Loucy (cell line): ENCODE measurements at regions not wholly inside any gene's neighbourhood (a gene's known extent, or its start where the extent isn't known, plus 50 kb on each side); places are given as distances from the start of the nearest gene placed in this dataset.

Experiments
- H2AFZ ChIP-seq: fragments of 200-600 bp; sonication (generic); 2 replicates; pipeline ENCODE4 v1.6.0; 2016; ENCODE audit warnings: antibody characterized with exemption, mild to moderate bottlenecking, low read length, moderate library complexity
- H3F3A ChIP-seq: fragments of 200-600 bp; 2 replicates; pipeline ENCODE4 v1.6.0; 2016; ENCODE audit warnings: antibody characterized with exemption, low read depth, mild to moderate bottlenecking
- H3K27me3 ChIP-seq: fragments of 200-600 bp; sonication (generic); 2 replicates; pipeline ENCODE4 v1.6.1; 2014; ENCODE audit warnings: low read length, mild to moderate bottlenecking; ENCODE audit not compliant: insufficient read depth, poor library complexity, severe bottlenecking
- H3K36me3 ChIP-seq: fragments of 200-600 bp; sonication (generic); 2 replicates; pipeline ENCODE4 v1.6.1; 2016; ENCODE audit warnings: low read length; ENCODE audit not compliant: insufficient read depth
- H3K4me1 ChIP-seq: fragments of 200-600 bp; sonication (generic); 2 replicates; pipeline ENCODE4 v1.5.1; 2014; ENCODE audit warnings: low read length, mild to moderate bottlenecking; ENCODE audit not compliant: insufficient read depth, poor library complexity, severe bottlenecking
- H3K4me2 ChIP-seq: fragments of 200-600 bp; sonication (generic); 2 replicates; pipeline ENCODE4 v1.6.0; 2014; ENCODE audit warnings: antibody characterized with exemption, low read length, low read depth, mild to moderate bottlenecking; ENCODE audit not compliant: poor library complexity, severe bottlenecking
- H3K4me3 ChIP-seq: fragments of 200-600 bp; sonication (generic); 2 replicates; pipeline ENCODE4 v1.5.1; 2014; ENCODE audit warnings: low read length, mild to moderate bottlenecking, mixed read lengths; ENCODE audit not compliant: poor library complexity, severe bottlenecking
- H3K79me2 ChIP-seq: fragments of 200-600 bp; sonication (generic); 2 replicates; pipeline ENCODE4 v1.6.1; 2014; ENCODE audit warnings: low read length; ENCODE audit not compliant: insufficient read depth
- H3K9ac ChIP-seq: fragments of 200-600 bp; sonication (generic); 2 replicates; pipeline ENCODE4 v1.6.0; 2014; ENCODE audit warnings: mild to moderate bottlenecking, low read depth, low read length, moderate library complexity; ENCODE audit not compliant: poor library complexity, severe bottlenecking
- H3K9me2 ChIP-seq: fragments of 200-600 bp; sonication (generic); replicated peaks from 2 replicates; pipeline ENCODE4 v1.6.1; 2016; ENCODE audit warnings: low read depth, low read length, mixed read lengths
- H3K9me3 ChIP-seq: fragments of 200-600 bp; sonication (generic); 2 replicates; pipeline ENCODE4 v1.6.1; 2014; ENCODE audit warnings: mild to moderate bottlenecking, antibody characterized with exemption, low read length, low read depth; ENCODE audit not compliant: insufficient read depth
- H4K20me1 ChIP-seq: fragments of 200-600 bp; sonication (generic); 2 replicates; pipeline ENCODE4 v1.6.0; 2014; ENCODE audit warnings: antibody characterized with exemption, low read length, mild to moderate bottlenecking; ENCODE audit not compliant: insufficient read depth, poor library complexity, severe bottlenecking
- CTCF ChIP-seq: fragments of 200-600 bp; sonication (generic); conservative IDR thresholded peaks from 2 replicates; pipeline ENCODE4 v1.5.1; 2014; ENCODE audit warnings: mild to moderate bottlenecking, antibody characterized with exemption, low read length
- EZH2phosphoT487 ChIP-seq: fragments of 200-600 bp; IDR thresholded peaks from 2 replicates; pipeline ENCODE4 v1.6.1; 2018; ENCODE audit warnings: antibody characterized with exemption, mild to moderate bottlenecking, moderate library complexity, borderline replicate concordance

GRCh38 chr2:239666855-239667376 lies 266.1 kb upstream of the HDAC4 start:
- Histone ChIP-seq H3K9me2 (no peaks in the 10 kb centered on the region), H3K27me3 (no peaks in the 10 kb centered on the region), H3K4me1 (no peaks in the 10 kb centered on the region), H3F3A (no peaks in the 10 kb centered on the region), H3K9ac (no peak overlapping the region), H3K36me3 (no peaks in the 10 kb centered on the region), H3K4me3 (no peak overlapping the region), H2AFZ (no peak overlapping the region), H4K20me1 (no peaks in the 10 kb centered on the region), H3K9me3 (peaks cover 3% of the 10 kb centered on the region; the same call in 1 of the 2 replicates), H3K79me2 (no peaks in the 10 kb centered on the region), H3K4me2 (no peak overlapping the region)
- no peak for TF ChIP-seq CTCF
- TF ChIP-seq EZH2phosphoT487: no peak

GRCh38 chr2:239666053-239666854 lies 265.4 kb upstream of the HDAC4 start:
- no peak overlapping the region for H3K4me3 ChIP-seq
- no peak overlapping the region for H3K9ac ChIP-seq
- TF ChIP-seq EZH2phosphoT487 (no peak), CTCF (no peak)
- H3K79me2 ChIP-seq: no peaks in the 10 kb centered on the region
- H3K9me3 ChIP-seq: peaks cover 3% of the 10 kb centered on the region; the same call in 1 of the 2 replicates
- no peak overlapping the region for H3K4me2 ChIP-seq
- H3K36me3 ChIP-seq: no peaks in the 10 kb centered on the region
- no peak overlapping the region for H2AFZ ChIP-seq
- H4K20me1 ChIP-seq: no peaks in the 10 kb centered on the region
- no peaks in the 10 kb centered on the region for H3K27me3 ChIP-seq
- no peaks in the 10 kb centered on the region for H3K9me2 ChIP-seq
- H3F3A ChIP-seq: no peaks in the 10 kb centered on the region
- no peaks in the 10 kb centered on the region for H3K4me1 ChIP-seq

GRCh38 chr2:239664216-239664810 lies 263.5 kb upstream of the HDAC4 start:
- no peak for TF ChIP-seq EZH2phosphoT487
- TF ChIP-seq CTCF: no peak
- Histone ChIP-seq H3K9me2 (no peaks in the 10 kb centered on the region), H4K20me1 (no peaks in the 10 kb centered on the region), H3K4me2 (no peak overlapping the region), H3K9me3 (peaks cover 3% of the 10 kb centered on the region; the same call in 1 of the 2 replicates), H3K79me2 (no peaks in the 10 kb centered on the region), H3F3A (no peaks in the 10 kb centered on the region), H3K36me3 (no peaks in the 10 kb centered on the region), H3K9ac (no peak overlapping the region), H3K27me3 (no peaks in the 10 kb centered on the region), H3K4me3 (no peak overlapping the region), H2AFZ (no peak overlapping the region), H3K4me1 (no peaks in the 10 kb centered on the region)
